ENCODE measurements at regions not wholly inside any gene's neighbourhood (a gene's known extent, or its start where the extent isn't known, plus 50 kb on each side); places are given as distances from the start of the nearest gene placed in this dataset.

DNA sequence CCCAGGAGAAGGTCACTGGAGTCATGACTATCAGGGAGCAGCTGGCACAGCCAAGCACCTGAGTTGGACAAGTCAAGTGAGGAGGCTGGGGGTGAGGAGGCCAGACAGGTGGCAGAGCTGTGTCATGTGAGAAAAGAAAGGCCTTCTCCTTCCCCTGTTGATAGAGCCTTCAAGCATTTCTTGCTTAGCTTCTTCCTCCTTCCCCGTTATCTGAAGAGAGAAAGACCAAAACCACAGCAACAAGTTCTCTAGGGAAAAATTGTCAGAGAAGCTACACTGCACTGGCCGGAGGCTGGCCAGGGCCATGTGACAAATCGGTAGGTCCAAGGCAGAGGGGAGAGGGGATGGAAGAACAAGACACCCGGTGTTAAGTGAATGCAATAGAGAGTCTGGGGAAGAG lies 202.1 kb upstream of the PRDM1 start:
- no peak overlapping the region for H3K9ac ChIP-seq (replicated peaks; ENCODE audit: extremely low read depth, insufficient read depth, low read length)
- no peaks in the 10 kb centered on the region for H3K4me1 ChIP-seq (ENCODE audit: control insufficient read depth, extremely low read depth, insufficient read depth, low read length)
- no peaks in the 10 kb centered on the region for H3K9me1 ChIP-seq (replicated peaks; ENCODE audit: control insufficient read depth, extremely low read depth, insufficient read depth, low read length)
- no peak overlapping the region for H3K4me2 ChIP-seq (ENCODE audit: insufficient read depth, low read length)
- DNase-seq (ENCODE audit: low read depth, low spot score) (no peak), FAIRE-seq (no peak)
- H3K27me3 ChIP-seq (ENCODE audit: control insufficient read depth in 2 of 2, insufficient read depth in 2 of 2, low read length in 2 of 2): no peaks in the 10 kb centered on the region
- no TSS peak for BruUV-seq (replicated peaks)
- H3K79me2 ChIP-seq (ENCODE audit: control insufficient read depth, insufficient read depth, low read length): no peaks in the 10 kb centered on the region
- H3K36me3 ChIP-seq (ENCODE audit: control insufficient read depth in 2 of 2, extremely low read depth in 1 of 2, insufficient read depth in 2 of 2, low read length in 2 of 2): no peaks in the 10 kb centered on the region
- no peak overlapping the region for H3K27ac ChIP-seq (ENCODE audit: insufficient read depth, low read depth, low read length)
- ChIA-PET POLR2A (no interaction called here), CTCF (no interaction called here)
- H3K9me3 ChIP-seq (replicated peaks; ENCODE audit: control insufficient read depth, insufficient read depth, low read length): no peaks in the 10 kb centered on the region
- no peak overlapping the region for H3K4me3 ChIP-seq (replicated peaks in 1 of 3; ENCODE audit: insufficient read depth in 1 of 3, low read depth in 1 of 3, low read length in 3 of 3)
- dilution Hi-C loops (cut with MboI; ENCODE audit: extremely low pct_ligation_motif_present, low sequenced_read_pairs): no loop called here
- H2AFZ ChIP-seq (ENCODE audit: low read depth, low read length): no peak overlapping the region
- TF ChIP-seq FOS (IDR thresholded peaks at IDR 0.05; ENCODE audit: borderline replicate concordance, insufficient read depth, low read length) (no peak), GATA2 (IDR thresholded peaks at IDR 0.05; ENCODE audit: insufficient read depth, insufficient read length, low read depth, low read length) (no peak)
- intact Hi-C loops (cut with micrococcal nuclease): no loop called here
- no peaks in the 10 kb centered on the region for H4K20me1 ChIP-seq (replicated peaks; ENCODE audit: control insufficient read depth, extremely low read depth, insufficient read depth, low read length)

DNA sequence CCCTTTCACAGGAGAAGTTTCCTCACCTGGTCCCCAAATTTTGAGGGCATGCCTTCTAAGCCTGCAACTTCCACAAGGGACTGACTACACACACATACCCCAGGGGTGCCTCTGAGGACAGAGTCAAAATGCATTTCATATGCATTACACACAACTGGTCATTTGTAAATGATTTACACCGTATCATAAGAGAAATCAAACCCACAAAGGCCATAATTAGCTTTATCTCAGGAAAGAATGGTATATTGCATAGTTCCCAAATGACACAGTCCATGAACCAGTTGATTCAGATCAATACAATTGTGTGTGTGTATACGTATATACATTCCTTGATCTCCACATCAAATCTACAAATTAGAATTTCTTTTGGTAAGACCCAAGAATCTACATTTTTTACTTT lies 203.3 kb upstream of the PRDM1 start:
- intact Hi-C loops (cut with micrococcal nuclease): no loop called here
- no peak for DNase-seq (ENCODE audit: low read depth, low spot score)
- Histone ChIP-seq H3K27ac (ENCODE audit: insufficient read depth, low read depth, low read length) (no peak overlapping the region), H3K36me3 (ENCODE audit: control insufficient read depth in 2 of 2, extremely low read depth in 1 of 2, insufficient read depth in 2 of 2, low read length in 2 of 2) (no peaks in the 10 kb centered on the region), H3K9ac (replicated peaks; ENCODE audit: extremely low read depth, insufficient read depth, low read length) (no peak overlapping the region), H3K9me1 (replicated peaks; ENCODE audit: control insufficient read depth, extremely low read depth, insufficient read depth, low read length) (no peaks in the 10 kb centered on the region), H3K4me3 (replicated peaks in 1 of 3; ENCODE audit: insufficient read depth in 1 of 3, low read depth in 1 of 3, low read length in 3 of 3) (no peak overlapping the region), H3K4me1 (ENCODE audit: control insufficient read depth, extremely low read depth, insufficient read depth, low read length) (no peaks in the 10 kb centered on the region), H3K4me2 (ENCODE audit: insufficient read depth, low read length) (no peak overlapping the region), H2AFZ (ENCODE audit: low read depth, low read length) (no peak overlapping the region), H3K27me3 (ENCODE audit: control insufficient read depth in 2 of 2, insufficient read depth in 2 of 2, low read length in 2 of 2) (no peaks in the 10 kb centered on the region), H4K20me1 (replicated peaks; ENCODE audit: control insufficient read depth, extremely low read depth, insufficient read depth, low read length) (no peaks in the 10 kb centered on the region), H3K79me2 (ENCODE audit: control insufficient read depth, insufficient read depth, low read length) (no peaks in the 10 kb centered on the region), H3K9me3 (replicated peaks; ENCODE audit: control insufficient read depth, insufficient read depth, low read length) (no peaks in the 10 kb centered on the region)
- BruUV-seq (replicated peaks): no TSS peak
- dilution Hi-C loops (cut with MboI; ENCODE audit: extremely low pct_ligation_motif_present, low sequenced_read_pairs): no loop called here
- ChIA-PET POLR2A (no interaction called here), CTCF (interaction anchor here (1.5 kb wide), 1 partner anchor 37 kb away, joined by 3 read pairs; no protein-coding TSS in a partner anchor)
- TF ChIP-seq POLR2A (IDR thresholded peaks at IDR 0.05; ENCODE audit: low read depth, low read length) (no peak), JUN (IDR thresholded peaks at IDR 0.05; ENCODE audit: borderline replicate concordance, insufficient read depth, insufficient read length, low read depth) (no peak), EZH2 (IDR thresholded peaks at IDR 0.05; ENCODE audit: borderline replicate concordance, low read depth, low read length, severe bottlenecking) (no peak), FOS (IDR thresholded peaks at IDR 0.05; ENCODE audit: borderline replicate concordance, insufficient read depth, low read length) (no peak), POLR2AphosphoS5 (IDR thresholded peaks at IDR 0.05; ENCODE audit: insufficient read depth, low read depth, low read length) (no peak), MYC (IDR thresholded peaks at IDR 0.05; ENCODE audit: low read depth, low read length) (no peak), GATA2 (IDR thresholded peaks at IDR 0.05; ENCODE audit: insufficient read depth, insufficient read length, low read depth, low read length) (no peak)
- TF ChIP-seq, protein P1, sequence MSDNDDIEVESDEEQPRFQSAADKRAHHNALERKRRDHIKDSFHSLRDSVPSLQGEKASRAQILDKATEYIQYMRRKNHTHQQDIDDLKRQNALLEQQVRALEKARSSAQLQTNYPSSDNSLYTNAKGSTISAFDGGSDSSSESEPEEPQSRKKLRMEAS (IDR thresholded peaks at IDR 0.05; ENCODE audit: insufficient read depth, insufficient read length): no peak
- TF ChIP-seq, protein P2, sequence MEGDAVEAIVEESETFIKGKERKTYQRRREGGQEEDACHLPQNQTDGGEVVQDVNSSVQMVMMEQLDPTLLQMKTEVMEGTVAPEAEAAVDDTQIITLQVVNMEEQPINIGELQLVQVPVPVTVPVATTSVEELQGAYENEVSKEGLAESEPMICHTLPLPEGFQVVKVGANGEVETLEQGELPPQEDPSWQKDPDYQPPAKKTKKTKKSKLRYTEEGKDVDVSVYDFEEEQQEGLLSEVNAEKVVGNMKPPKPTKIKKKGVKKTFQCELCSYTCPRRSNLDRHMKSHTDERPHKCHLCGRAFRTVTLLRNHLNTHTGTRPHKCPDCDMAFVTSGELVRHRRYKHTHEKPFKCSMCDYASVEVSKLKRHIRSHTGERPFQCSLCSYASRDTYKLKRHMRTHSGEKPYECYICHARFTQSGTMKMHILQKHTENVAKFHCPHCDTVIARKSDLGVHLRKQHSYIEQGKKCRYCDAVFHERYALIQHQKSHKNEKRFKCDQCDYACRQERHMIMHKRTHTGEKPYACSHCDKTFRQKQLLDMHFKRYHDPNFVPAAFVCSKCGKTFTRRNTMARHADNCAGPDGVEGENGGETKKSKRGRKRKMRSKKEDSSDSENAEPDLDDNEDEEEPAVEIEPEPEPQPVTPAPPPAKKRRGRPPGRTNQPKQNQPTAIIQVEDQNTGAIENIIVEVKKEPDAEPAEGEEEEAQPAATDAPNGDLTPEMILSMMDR (IDR thresholded peaks at IDR 0.05; ENCODE audit: extremely low read depth in 1 of 2, insufficient read depth in 1 of 2, low read depth in 1 of 2, low read length in 2 of 2): no peak
- FAIRE-seq: no peak
